HPDE6-E6E7 (cell line): ENCODE measurements at regions not wholly inside any gene's neighbourhood (a gene's known extent, or its start where the extent isn't known, plus 50 kb on each side); places are given as distances from the start of the nearest gene placed in this dataset.
"Not testable (repeated sequence)": the region's sequence is repeated elsewhere in the genome, so short reads cannot be mapped to it uniquely, and the experiment has no call there.

Experiments used
- DNase-seq: peaks from one replicate; pipeline ENCODE4 v3.0.0; 2011; ENCODE audit warnings: missing footprints; ENCODE audit errors: extremely low spot score

DNA sequence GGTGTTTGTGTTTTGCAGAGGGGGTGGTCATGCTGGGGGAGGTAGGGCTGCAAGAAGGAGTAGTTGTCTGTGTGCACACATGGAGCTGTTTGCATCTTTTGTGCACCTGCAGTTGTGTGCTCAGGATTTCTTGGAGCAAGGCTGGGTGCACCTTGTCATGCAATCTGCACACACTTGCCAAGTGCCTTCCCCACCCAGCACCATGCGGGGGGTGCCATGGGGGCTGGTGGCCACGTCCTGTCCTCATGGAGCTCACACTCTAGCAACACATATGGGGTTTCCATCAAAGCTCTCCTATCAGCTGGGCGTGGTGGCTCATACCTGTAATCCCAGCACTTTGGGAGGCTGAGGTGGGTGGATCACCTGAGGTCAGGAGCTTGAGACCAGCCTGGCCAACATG lies 111.6 kb downstream of the CRLF3 start:
- not testable (repeated sequence) for DNase-seq

DNA sequence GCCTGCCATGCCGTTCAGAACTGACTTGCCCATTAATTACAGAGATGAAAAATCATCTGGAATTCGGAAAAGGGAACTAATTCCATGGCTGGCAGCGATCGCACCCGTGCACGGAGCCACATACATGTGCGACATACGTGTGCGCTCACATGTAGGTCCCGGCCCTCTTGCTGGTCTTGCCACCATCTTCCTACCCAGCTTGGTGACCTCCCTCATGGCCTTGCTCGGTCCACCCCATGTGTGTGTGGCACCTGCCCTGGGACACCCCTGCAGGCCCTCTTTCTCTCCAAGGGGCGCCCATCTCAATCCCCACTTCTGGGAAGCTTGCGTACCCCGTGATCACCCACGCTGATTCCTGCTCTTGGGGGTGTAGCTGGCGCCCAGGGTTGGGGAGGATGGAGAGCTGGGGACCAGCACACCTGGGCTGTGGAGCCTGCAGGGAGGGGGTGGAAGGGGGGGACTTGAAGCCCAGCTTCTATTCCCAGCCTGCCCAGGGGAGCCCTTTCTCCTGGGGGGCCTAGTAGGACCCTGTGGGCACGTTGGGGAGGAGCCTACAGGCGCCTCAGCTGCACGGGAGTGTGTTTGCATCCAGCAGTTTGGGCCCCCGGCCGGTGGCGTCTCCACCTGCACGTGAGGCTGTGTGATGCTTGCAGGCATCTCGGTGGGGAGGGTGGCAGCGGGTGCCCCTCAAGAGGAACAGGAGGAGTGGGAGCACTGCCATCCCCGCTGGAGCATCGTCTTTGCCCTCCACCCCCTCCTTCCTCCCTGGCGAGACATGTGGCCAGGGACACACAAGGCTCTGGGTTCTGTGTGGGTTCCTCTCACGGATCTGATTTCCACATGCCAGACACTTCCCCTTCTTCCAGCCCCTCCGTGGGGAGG lies 112.6 kb downstream of the CRLF3 start:
- DNase-seq: not testable (repeated sequence)

DNA sequence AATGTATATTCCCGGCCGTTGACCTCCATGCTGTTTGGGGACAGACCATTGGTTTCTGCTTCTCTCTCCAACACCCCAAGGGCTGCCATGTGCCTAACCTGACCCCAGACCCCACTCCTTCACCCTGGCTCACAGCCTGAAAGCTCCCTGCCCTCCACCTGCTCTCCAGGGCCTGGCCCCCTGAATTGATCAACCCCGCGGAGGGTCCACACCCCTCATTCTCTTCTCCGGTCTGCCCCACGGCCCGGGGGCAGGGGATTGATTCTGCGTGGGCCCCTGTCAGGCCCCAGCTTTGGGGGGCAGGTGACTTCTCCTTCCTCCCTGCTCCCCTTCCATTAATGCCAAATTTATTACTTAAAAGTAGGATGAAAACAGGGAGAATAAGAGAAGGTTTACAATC lies 113.3 kb downstream of the CRLF3 start:
- not testable (repeated sequence) for DNase-seq

DNA sequence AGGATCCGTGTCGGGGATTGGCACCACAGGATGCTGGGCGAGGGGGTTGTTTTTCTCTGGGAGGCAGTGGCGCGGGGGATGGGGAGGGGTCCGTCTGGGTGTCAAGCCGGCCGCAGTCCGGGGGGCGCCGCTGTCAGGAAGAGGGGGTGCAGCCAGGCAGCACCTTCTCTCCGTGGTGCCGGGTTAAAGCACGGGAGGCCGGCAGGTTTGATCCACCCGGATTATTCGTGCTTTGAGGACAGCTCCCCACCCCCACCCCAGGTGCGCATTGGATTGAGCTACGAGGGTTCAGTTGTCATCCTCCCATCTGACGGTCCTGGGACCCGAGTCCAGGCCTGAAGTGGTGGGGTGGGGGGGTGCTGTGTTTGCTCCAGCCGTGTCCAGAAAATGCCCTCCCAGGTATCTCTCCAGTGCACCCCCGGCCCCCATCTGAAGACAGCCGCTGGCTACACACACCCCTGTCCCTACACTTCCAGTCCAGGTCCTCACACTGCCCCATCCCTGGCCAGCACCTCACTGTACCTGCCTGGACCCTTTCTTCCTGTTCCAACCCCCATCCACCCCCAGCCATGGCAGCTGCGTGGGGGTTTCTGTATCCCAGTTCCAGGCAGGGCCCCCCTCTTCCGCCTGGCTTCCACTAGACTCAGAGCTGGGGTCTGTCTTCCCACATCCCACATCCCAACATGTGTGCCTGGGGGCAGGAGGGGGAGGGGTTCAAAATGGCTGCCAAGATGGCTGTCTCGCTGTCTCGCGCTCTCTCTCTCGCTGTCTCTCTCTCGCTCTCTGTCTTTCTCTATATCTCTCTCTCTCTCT lies 114.0 kb downstream of the CRLF3 start:
- not testable (repeated sequence) for DNase-seq

DNA sequence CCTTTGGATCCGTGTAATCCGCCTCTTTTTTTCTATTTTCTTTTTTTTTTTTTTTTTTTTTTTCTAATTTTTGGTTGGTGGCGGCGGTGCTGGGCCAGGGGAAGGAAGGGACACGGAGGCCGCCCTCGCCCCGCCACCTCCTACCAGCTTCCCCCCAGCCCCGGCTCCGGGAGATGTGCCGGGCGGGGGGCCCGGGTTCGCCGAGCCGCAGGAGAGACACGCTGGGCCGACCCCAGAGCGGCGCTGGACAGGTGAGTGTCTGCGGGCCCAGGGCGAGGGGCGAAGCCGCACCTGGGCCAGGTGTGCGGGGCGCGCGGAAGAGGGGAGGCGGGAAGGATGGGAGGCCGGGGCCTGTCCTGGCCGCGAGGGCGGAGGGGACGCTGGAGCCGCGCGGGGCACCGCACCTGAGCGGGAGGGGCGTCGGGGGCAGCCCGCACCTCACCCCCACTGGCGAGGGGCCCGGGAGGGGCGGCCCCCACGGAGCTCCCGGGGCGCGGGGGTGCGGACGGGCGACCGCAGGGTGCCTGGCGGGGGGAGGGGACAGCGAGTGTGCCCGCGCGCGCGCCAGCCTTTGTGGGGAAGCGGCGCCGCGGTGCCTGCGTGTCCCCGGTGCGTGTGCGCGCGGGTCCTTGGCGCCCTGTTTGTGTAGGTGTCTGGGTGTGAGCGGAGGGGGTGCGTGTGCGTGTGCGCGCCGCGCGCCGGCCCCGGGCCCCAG lies 114.8 kb downstream of the CRLF3 start:
- DNase-seq: not testable (repeated sequence)

DNA sequence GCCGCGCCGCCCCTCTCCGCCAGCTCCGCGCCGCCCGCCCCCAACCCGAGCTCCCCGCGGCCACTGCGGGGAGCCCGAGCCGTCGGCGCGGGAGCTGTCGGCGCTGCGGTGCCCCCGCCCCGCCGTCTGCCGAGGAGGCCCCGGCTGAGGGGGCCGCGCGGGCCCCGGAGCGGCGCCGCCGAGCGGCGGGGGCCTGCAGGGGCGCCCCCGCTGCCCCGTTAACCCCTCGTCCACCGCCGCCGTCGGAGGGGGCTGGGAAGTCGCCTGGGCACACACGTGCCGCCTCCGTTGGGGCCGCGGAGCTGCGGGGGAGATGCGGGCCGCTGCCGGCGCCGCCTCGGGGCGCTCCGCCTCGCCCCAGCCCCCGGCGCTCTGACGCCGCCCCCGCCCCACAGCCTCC lies 115.4 kb downstream of the CRLF3 start:
- DNase-seq: not testable (repeated sequence)

DNA sequence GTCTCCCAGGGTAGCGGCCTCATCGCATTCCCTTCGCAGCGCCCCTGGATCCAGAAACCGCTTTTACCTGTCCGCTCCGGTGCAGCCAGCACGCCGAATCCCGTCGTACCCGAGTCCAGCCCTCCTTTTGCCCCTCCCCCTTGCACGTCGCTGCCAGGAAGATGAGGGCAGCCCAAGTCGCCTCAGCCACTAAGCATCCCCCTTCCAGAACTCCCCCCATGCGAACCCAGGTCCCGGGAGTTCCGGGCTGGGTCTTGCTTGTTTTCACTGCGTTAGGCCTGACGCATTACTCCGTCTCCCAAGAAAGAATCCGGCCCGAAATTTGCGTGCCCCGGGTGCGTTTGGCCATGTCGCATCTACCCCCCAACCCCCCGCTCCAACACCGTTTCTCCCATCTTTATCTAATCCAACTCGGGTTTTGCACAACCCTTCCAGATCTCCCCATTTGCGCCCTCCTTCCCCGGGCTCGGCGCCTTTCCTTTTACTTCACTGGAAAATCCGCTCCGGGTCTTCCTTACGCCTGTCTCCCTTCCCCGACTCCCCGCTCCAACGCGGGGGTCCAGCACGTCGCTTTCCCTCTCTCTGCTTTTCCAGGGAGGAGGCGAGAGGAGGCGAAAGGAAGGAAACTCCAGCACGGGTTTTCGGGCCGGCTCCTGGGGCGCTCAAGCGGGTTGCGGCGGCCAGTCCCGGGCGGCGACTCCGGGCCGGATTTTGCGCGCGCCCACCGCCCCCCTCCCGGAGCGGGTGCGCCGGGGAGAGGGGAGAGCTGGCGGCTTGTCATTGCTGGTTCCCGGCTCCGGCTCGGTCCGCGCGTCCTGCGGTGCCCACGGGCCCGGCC lies 116.0 kb downstream of the CRLF3 start:
- DNase-seq: peak; percentile 31

DNA sequence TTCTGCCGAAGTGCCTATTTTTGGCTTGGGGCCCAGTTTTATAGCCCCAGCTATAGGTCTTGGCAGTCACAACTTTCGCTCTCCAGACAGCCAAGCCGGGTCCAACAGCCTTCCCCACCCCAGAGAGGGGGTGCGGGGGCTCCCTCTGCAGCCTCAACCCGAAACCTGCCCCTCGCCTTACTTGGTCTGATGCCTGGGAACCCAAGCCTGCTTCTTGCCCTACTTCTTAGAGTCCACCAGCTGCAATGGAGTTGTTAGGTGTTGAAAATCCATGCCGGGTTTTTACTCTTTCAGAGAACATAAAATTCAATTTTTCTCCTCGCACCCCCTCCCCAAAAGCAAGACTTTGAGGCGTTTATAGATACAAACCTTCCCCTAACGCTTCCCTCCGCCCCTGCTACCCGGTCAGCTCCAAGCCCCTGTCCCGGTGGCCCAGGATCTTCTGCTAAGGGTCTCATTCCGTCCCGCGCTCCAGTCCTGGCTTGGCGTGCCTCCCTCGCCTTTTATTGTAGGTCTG lies 116.7 kb downstream of the CRLF3 start:
- DNase-seq: not testable (repeated sequence)

DNA sequence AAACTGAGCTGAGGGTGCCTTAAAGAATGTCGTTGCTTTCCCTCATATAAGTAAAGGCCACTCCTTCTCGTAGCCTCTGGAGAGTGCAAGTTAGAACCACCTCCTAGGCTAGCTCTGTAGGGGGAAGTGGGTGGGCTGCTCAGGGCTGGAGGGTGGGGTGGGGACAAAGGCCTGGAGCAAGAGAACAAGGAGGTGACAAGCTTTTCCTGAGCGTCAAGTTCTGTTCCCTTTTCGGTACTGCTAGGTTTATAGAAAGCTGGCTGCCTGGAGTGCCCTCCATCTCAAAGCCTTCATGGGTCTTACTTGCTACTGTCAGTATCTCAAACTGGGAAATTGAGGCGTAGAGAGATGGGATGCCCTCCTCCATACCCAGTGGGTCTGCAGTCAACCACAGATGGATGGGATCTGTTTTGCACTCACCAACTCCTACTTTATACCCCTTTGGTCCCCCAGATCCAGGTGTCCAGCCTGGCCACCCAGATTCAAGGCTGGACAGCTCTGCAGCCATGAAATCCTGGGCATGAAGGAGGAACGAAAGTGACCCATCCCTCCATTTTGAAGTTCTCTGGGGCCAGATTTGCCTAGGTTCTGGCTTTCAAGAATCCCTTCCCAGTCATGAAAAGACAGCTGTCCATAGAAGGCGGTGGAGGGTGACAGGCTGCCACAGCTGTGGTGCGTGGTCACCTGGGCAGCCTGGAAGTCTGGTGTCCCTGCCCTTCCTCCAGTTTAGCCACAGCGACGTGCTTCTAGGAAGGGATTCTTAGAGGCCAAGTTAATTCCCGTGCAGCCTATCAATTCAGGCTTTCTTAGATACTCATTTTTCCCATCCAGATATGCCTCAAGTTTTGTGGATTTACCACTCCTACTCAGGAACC lies 117.8 kb downstream of the CRLF3 start:
- DNase-seq: not testable (repeated sequence)

DNA sequence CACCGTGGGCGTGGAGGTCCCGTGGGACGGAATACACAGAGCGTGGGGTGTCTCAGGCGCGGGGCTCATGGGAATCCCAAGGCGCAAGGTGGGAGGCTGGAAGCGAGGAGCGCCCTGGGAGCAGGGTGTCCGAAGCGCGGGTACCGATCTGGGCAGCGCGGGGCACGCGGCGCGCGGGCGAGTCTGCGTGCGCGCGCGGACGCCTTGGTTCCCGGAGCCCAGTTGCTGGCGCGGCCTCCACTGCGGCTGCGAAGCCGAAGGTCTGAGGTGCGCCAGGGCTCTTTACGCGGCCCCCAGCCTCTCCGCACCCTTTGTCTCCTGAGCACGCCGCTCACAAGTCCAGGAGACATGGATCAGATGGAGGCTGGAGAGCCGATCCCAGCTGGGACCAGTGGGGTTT lies 118.5 kb downstream of the CRLF3 start:
- not testable (repeated sequence) for DNase-seq

DNA sequence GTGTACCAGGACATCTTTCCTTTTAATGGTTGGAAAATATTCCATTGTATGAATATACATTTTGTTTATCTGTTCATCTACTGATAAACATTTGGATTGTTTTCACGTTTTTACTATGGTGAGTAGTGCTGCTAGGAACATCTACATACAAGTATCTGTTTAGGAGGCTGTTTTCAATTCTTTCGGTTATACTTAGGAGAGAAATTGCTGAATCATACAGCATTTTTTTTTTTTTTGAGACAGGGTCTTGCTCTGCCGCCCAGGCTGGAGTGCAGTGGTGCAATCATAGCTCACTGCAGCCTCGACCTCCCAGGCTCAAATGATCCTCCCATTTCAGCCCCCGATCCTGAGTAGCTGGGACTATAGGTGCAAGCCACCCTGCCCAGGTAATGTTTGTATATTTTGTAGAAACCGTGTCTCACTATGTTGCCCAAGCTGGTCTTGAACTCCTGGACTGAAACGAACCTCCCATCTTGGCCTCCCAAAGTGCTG lies 122.9 kb downstream of the CRLF3 start:
- DNase-seq: no peak

DNA sequence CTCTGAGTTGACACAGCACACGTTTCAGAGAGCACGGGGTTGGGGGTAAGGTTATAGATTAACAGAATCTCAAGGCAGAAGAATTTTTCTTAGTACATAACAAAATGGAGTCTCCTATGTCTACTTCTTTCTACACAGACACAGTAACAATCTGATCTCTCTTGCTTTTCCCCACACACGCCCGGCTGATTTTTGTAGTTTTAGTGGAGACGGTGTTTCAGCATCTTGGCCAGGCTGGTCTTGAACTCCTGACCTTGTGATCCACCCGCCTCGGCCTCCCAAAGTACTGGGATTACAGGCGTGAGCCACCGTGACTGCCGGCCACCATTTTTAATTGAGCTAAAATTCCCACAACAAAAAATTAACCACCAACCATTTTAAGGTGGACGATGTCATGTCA lies 123.7 kb downstream of the CRLF3 start:
- DNase-seq: not testable (repeated sequence)

DNA sequence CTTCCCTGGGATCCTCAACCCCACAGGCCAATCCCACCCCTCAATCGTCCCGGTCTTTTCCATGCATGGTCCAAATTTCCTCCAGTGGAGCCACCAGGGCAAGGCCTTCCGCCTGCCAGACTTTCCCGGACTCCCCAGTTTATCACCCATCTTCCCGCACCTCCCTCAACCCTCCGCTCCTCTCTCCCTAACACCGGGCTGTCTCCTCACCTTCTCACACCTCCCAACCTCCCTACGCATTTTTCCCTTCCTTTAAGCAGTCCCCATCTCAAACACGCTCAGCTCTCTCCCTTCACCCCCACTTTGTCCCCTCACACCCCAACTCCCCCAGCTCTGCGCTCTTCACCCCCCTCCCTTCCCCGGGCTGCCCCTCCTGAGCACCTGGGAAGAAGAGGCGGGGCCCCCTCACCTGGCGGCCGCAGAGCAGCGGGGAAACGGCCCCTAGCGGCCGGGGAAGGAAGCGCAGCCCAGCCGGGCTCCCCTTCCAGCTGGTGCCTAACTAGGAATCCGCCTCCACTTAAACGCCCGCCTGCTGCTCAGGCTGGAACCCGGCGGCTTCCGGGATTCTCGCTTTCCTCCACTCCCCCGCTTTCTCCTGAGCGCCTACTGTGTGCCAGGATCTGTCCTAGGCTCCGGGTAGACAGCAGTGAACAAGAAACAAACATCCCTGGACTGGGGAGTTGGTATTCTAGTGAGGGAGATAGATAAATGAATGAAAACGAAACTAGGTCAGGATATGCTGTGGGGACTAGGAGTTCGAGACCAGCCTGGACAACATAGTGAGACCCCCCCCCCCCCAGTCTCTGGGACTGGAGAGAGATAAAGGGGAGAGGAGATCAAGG lies 126.7 kb downstream of the CRLF3 start:
- DNase-seq: peak; percentile 76

DNA sequence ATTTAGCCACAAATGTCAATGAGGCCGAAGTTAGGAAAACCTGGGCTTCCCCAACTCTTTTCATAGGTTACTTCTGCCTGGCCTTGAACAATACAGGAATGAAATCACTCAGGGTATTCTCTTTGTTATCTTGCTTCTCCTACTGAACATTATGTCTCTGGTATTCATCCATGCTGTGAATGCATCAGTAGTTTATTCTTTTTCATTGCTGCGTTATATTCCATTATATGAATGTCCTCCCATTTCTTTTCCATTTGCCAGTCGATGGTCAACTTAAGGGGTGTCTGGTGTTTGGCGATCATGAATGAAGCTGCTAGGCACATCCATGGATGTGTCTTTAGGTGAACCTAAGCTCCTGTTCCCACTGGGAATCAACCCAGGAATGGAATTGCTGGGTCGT lies 128.3 kb downstream of the CRLF3 start:
- no peak for DNase-seq

DNA sequence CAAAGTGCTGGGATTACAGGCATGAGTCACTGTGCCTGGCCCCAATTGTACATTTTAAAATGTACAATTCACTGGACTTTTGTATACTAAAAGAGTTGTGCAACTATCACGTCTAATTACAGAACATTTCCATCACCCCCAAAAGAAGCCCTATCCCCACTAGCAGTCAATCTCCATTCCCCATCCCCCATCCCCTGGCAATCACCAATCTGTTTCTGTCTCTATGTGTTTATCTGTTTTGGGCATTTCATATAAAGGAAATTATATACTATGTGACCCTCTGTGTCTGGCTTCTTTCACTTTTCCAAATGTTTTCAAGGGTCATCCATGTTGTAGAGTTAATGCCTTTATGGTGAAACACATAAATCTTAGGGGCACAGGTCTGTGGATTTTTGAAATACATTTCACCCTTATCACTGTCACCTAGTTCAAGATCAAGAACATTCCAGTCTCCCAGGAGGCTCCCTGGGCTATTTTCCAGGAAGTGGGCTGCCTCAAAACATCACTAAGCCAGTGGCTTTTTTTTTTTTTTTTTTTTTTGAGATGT lies 129.2 kb downstream of the CRLF3 start:
- not testable (repeated sequence) for DNase-seq

DNA sequence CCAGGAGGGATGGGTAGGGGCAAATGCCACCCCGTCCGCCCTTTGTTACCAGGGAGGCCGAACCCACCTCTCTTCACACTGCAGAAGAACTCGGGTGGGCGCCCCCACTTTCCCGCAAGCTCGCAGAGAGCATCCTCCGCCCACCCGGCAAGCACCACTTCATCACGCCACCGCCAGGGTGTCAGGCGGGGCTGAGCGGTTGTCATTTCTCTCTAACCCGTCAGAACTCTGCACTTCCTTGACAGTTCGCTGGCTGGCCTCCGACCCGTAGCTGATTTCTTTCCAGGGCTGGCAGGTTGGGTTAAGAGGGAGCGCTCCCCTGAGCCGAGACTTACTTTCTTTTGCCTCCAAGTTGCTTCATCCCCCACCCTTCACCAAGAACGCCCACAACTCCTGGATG lies 130.7 kb downstream of the CRLF3 start:
- DNase-seq: not testable (repeated sequence)

DNA sequence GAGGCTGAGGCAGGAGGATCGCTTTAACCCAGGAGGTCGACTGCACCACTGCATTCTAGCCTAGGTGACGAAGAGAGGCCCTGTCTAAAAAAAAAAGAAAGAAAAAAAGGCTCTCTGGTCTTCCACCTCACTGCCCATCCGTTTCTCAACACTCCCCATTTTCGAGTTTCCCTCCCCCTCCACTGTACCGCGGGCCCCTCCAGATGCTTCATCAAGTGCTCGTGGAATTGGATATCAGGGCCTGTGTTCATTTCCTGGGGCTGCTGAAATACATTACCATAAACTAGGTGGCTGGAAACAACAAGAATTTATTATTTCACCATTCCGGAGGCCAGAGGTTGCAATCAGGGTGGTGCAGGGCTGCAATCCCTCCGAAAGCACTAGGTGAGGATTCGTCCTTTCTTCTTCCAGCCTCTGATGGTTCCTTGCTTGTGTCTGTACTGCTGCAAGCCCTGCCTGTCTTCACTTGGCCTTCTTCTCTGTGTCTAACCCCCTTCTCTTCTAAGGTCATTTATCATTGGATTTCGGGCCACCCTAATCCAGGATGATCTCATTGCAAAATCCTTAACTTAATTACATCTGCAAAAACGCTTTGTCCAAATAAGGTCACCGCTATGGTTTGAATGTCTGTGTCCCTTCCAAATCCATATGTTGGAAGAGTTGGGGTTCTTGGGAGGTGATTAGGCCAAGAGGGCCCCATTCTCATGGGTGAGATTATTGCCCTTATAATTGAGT lies 135.1 kb downstream of the CRLF3 start:
- DNase-seq: not testable (repeated sequence)
